T-helper 1 cell treated with Interleukin-12 subunit alpha and Interleukin-12 subunit beta and Interleukin-4 antibody, amounts not matched to agents 30 μg/mL and 1 μg/mL, for 36 hours (primary cell): ENCODE measurements at regions not wholly inside any gene's neighbourhood (a gene's known extent, or its start where the extent isn't known, plus 50 kb on each side); places are given as distances from the start of the nearest gene placed in this dataset.
A peak's percentile ranks its signal among the peaks of the same experiment; 100 is the strongest.

ENCODE experiments used
- H3K27ac Mint-ChIP-seq: one replicate; pipeline ENCODE4 v1.8.0; 2021; ENCODE audit warnings: mild to moderate bottlenecking, mixed read lengths
- H3K27me3 Mint-ChIP-seq: one replicate; pipeline ENCODE4 v1.8.0; 2021; ENCODE audit warnings: low read depth, mixed read lengths
- H3K36me3 Mint-ChIP-seq: one replicate; pipeline ENCODE4 v1.8.0; 2021; ENCODE audit warnings: low read depth, mixed read lengths
- H3K4me1 Mint-ChIP-seq: one replicate; pipeline ENCODE4 v1.8.0; 2021; ENCODE audit warnings: low read depth, mixed read lengths
- H3K4me3 Mint-ChIP-seq: one replicate; pipeline ENCODE4 v1.8.0; 2021; ENCODE audit warnings: mild to moderate bottlenecking, moderate library complexity, mixed read lengths
- H3K9me3 Mint-ChIP-seq: one replicate; pipeline ENCODE4 v1.8.0; 2021; ENCODE audit warnings: mixed read lengths

DNA sequence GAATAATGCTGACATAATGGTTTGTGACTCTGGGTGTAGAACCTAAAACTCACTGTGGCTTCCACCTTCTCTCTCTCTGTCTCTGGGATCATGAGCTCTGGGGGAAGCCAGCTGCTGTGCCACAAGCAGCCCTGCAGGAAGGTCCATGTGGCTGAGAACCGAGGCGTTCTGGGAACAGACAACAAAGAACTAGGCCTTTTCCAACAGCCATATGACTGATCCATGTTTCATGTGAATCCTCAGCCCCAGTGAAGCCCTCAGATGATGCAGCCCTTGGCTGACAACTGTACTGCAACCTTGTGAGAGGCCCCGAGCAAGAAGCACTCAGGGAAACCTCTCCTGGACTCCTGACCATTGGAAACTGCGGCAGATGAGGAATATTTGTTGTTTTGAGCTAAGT is 56.6 kb downstream of the HLA-G start:
- Mint-ChIP-seq H3K27ac (no peak overlapping the region), H3K36me3 (peaks cover 17% of the 10 kb centered on the region), H3K27me3 (peaks cover 3% of the 10 kb centered on the region), H3K9me3 (peaks cover 21% of the 10 kb centered on the region), H3K4me1 (peaks cover 9% of the 10 kb centered on the region), H3K4me3 (no peak overlapping the region)

- Mint-ChIP-seq H3K36me3 (peaks cover 19% of the 10 kb centered on the region), H3K4me1 (peaks cover 10% of the 10 kb centered on the region), H3K9me3 (peaks cover 21% of the 10 kb centered on the region), H3K27ac (no peak overlapping the region), H3K27me3 (peaks cover 9% of the 10 kb centered on the region), H3K4me3 (peak overlapping the region; percentile 83)
These were observed 55.6 kb upstream of the HLA-A start for GRCh38 chr6:29886701-29887100.

DNA sequence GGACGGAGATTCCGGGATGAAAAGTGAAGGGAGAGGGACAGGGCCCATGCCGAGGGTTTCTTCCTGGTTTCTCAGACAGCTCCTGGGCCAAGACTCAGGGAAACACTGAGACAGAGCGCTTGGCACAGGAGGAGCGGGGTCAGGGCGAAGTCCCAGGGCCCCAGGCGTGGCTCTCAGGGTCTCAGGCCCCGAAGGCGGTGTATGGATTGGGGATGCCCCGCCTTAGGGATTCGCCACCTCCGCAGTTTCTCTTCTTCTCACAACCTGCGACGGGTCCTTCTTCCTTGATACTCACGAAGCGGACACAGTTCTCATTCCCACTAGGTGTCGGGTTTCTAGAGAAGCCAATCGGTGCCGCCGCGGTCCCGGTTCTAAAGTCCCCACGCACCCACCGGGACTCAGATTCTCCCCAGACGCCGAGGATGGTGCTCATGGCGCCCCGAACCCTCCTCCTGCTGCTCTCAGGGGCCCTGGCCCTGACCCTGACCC is 55.0 kb upstream of the HLA-A start:
- Mint-ChIP-seq H3K9me3 (peaks cover 18% of the 10 kb centered on the region), H3K4me1 (peaks cover 10% of the 10 kb centered on the region), H3K27me3 (peaks cover 12% of the 10 kb centered on the region), H3K4me3 (peak overlapping the region; percentile 83), H3K27ac (peak overlapping the region; percentile 91), H3K36me3 (peaks cover 18% of the 10 kb centered on the region)

DNA sequence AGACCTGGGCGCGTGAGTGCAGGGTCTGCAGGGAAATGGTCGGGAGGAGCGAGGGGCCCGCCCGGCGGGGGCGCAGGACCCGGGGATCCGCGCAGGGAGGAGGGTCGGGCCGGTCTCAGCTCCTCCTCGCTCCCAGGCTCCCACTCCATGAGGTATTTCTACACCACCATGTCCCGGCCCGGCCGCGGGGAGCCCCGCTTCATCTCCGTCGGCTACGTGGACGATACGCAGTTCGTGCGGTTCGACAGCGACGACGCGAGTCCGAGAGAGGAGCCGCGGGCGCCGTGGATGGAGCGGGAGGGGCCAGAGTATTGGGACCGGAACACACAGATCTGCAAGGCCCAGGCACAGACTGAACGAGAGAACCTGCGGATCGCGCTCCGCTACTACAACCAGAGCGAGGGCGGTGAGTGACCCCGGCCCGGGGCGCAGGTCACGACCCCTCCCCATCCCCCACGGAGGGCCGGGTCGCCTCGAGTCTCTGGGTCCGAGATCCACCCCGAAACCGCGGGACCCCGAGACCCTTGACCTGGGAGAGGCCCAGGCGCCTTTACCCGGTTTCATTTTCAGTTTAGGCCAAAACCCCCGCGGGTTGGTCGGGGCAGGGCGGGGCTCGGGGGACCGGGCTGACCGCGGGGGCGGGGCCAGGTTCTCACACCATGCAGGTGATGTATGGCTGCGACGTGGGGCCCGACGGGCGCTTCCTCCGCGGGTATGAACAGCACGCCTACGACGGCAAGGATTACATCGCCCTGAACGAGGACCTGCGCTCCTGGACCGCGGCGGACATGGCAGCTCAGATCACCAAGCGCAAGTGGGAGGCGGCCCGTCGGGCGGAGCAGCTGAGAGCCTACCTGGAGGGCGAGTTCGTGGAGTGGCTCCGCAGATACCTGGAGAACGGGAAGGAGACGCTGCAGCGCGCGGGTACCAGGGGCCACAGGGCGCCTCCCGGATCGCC is 54.2 kb upstream of the HLA-A start:
- Mint-ChIP-seq H3K4me1 (peaks cover 10% of the 10 kb centered on the region), H3K27me3 (peaks cover 12% of the 10 kb centered on the region), H3K36me3 (peaks cover 18% of the 10 kb centered on the region), H3K9me3 (peaks cover 12% of the 10 kb centered on the region), H3K27ac (peak overlapping the region; percentile 91), H3K4me3 (peak overlapping the region; percentile 83)
